ENCODE measurements at regions not wholly inside any gene's neighbourhood (a gene's known extent, or its start where the extent isn't known, plus 50 kb on each side); places are given as distances from the start of the nearest gene placed in this dataset.

- TF ChIP-seq, protein P1, sequence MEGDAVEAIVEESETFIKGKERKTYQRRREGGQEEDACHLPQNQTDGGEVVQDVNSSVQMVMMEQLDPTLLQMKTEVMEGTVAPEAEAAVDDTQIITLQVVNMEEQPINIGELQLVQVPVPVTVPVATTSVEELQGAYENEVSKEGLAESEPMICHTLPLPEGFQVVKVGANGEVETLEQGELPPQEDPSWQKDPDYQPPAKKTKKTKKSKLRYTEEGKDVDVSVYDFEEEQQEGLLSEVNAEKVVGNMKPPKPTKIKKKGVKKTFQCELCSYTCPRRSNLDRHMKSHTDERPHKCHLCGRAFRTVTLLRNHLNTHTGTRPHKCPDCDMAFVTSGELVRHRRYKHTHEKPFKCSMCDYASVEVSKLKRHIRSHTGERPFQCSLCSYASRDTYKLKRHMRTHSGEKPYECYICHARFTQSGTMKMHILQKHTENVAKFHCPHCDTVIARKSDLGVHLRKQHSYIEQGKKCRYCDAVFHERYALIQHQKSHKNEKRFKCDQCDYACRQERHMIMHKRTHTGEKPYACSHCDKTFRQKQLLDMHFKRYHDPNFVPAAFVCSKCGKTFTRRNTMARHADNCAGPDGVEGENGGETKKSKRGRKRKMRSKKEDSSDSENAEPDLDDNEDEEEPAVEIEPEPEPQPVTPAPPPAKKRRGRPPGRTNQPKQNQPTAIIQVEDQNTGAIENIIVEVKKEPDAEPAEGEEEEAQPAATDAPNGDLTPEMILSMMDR (IDR thresholded peaks at IDR 0.05), result no peak
- TF ChIP-seq POLR2AphosphoS5 (IDR thresholded peaks at IDR 0.05), result no peak
- no peak for TF ChIP-seq POLR2A (IDR thresholded peaks at IDR 0.05)
Measured at GRCh38 chr6:6832439-6832838, 243.9 kb downstream of the LY86 start.

Data from stomach (tissue), 4 donors.